DND-41 (cell line): ENCODE measurements at regions not wholly inside any gene's neighbourhood (a gene's known extent, or its start where the extent isn't known, plus 50 kb on each side); places are given as distances from the start of the nearest gene placed in this dataset.

Experiments used
- ATAC-seq: fragments of 200-7000 bp; cut with Tn5 transposase; 3 replicates; pipeline ENCODE4 v1.9.1; 2021; ENCODE audit warnings: low read depth; ENCODE audit not compliant: insufficient read depth
- DNase-seq: peaks from one replicate; pipeline ENCODE4 v3.0.0-alpha.2; 2020
- H2AFZ ChIP-seq: 2 replicates; pipeline ENCODE4 v1.6.0; 2012; ENCODE audit warnings: low read depth, low read length
- H3K27ac ChIP-seq: 2 replicates; pipeline ENCODE4 v1.5.1; 2012; ENCODE audit warnings: low read length, inconsistent platforms
- H3K27me3 ChIP-seq: fragments of 200-600 bp; sonication (generic); 2 replicates; pipeline ENCODE4 v1.6.0; 2012; ENCODE audit warnings: low read length, mild to moderate bottlenecking, inconsistent platforms; ENCODE audit not compliant: insufficient read depth, poor library complexity
- H3K36me3 ChIP-seq: 2 replicates; pipeline ENCODE4 v1.5.1; 2012; ENCODE audit warnings: low read length, inconsistent platforms; ENCODE audit not compliant: insufficient read depth
- H3K4me1 ChIP-seq: 2 replicates; pipeline ENCODE4 v1.5.1; 2012; ENCODE audit warnings: mild to moderate bottlenecking, low read length; ENCODE audit not compliant: insufficient read depth
- H3K4me2 ChIP-seq: 2 replicates; pipeline ENCODE4 v1.6.0; 2012; ENCODE audit warnings: mild to moderate bottlenecking, moderate library complexity, low read length, inconsistent platforms; ENCODE audit not compliant: insufficient read depth
- H3K4me3 ChIP-seq, 2 experiments: fragments of 200-600 bp in 1 of 2; shearing (Covaris generic) in 1 of 2; 2 replicates each; pipeline ENCODE4 v1.5.1; 2012 to 2016; ENCODE audit warnings: inconsistent platforms in 2 of 2, low read length in 2 of 2, mild to moderate bottlenecking in 2 of 2, low read depth in 1 of 2, moderate library complexity in 1 of 2
- H3K79me2 ChIP-seq: 2 replicates; pipeline ENCODE4 v1.6.0; 2012; ENCODE audit warnings: low read length, inconsistent platforms; ENCODE audit not compliant: insufficient read depth
- H3K9ac ChIP-seq: 2 replicates; pipeline ENCODE4 v1.6.0; 2012; ENCODE audit warnings: low read depth, mild to moderate bottlenecking, inconsistent platforms, low read length, moderate library complexity
- H3K9me3 ChIP-seq: 2 replicates; pipeline ENCODE4 v1.5.1; 2012; ENCODE audit warnings: low read length, moderate library complexity, mild to moderate bottlenecking, inconsistent platforms; ENCODE audit not compliant: insufficient read depth, severe bottlenecking
- H4K20me1 ChIP-seq: 2 replicates; pipeline ENCODE4 v1.6.0; 2012; ENCODE audit warnings: low read length; ENCODE audit not compliant: insufficient read depth
- CTCF ChIP-seq: IDR thresholded peaks from 2 replicates; pipeline ENCODE4 v1.5.1; 2012; ENCODE audit warnings: borderline replicate concordance, low read length, moderate library complexity, mild to moderate bottlenecking; ENCODE audit not compliant: poor library complexity, severe bottlenecking; ENCODE audit errors: extremely low read depth
- EZH2 ChIP-seq: IDR thresholded peaks from 3 replicates; pipeline ENCODE4 v1.6.1; 2012; ENCODE audit warnings: borderline replicate concordance, low read depth, mild to moderate bottlenecking, moderate library complexity, low read length, inconsistent platforms; ENCODE audit not compliant: severe bottlenecking

- Histone ChIP-seq H2AFZ (no peak overlapping the region), H3K27ac (no peak overlapping the region), H3K4me1 (no peaks in the 10 kb centered on the region), H3K36me3 (no peaks in the 10 kb centered on the region), H3K4me2 (no peak overlapping the region), H3K9me3 (no peaks in the 10 kb centered on the region), H4K20me1 (no peaks in the 10 kb centered on the region), H3K27me3 (peaks cover 7% of the 10 kb centered on the region), H3K9ac (no peak overlapping the region), H3K4me3 (no peak overlapping the region), H3K79me2 (no peaks in the 10 kb centered on the region)
- TF ChIP-seq EZH2 (no peak), CTCF (no peak)
- DNase-seq (no peak), ATAC-seq (no peak)
Observed at GRCh38 chr19:31168106-31168625, 181.1 kb downstream of the TSHZ3 start.

- Histone ChIP-seq H4K20me1 (no peaks in the 10 kb centered on the region), H3K27ac (no peak overlapping the region), H2AFZ (no peak overlapping the region), H3K4me1 (no peaks in the 10 kb centered on the region), H3K36me3 (no peaks in the 10 kb centered on the region), H3K27me3 (peaks cover 3% of the 10 kb centered on the region), H3K9ac (no peak overlapping the region), H3K9me3 (no peaks in the 10 kb centered on the region), H3K79me2 (no peaks in the 10 kb centered on the region), H3K4me2 (no peak overlapping the region), H3K4me3 (no peak overlapping the region)
- no peak for TF ChIP-seq EZH2
- no peak for TF ChIP-seq CTCF
- no peak for DNase-seq
- ATAC-seq, result no peak
Observed at GRCh38 chr19:31167690-31168089, 181.5 kb downstream of the TSHZ3 start.

- H3K79me2 ChIP-seq, result no peaks in the 10 kb centered on the region
- H3K27me3 ChIP-seq, result peaks cover 3% of the 10 kb centered on the region
- H3K27ac ChIP-seq, result no peak overlapping the region
- no peaks in the 10 kb centered on the region for H4K20me1 ChIP-seq
- DNase-seq (no peak), ATAC-seq (no peak)
- TF ChIP-seq EZH2 (no peak), CTCF (no peak)
- no peak overlapping the region for H3K4me3 ChIP-seq
- no peaks in the 10 kb centered on the region for H3K36me3 ChIP-seq
- H3K4me2 ChIP-seq, result no peak overlapping the region
- no peak overlapping the region for H2AFZ ChIP-seq
- H3K9ac ChIP-seq, result no peak overlapping the region
- H3K4me1 ChIP-seq, result no peaks in the 10 kb centered on the region
- H3K9me3 ChIP-seq, result no peaks in the 10 kb centered on the region
Observed at GRCh38 chr19:31166206-31166605, 183.0 kb downstream of the TSHZ3 start.

GRCh38 chr19:31164791-31165251 lies 184.4 kb downstream of the TSHZ3 start:
- ATAC-seq (no peak), DNase-seq (no peak)
- no peaks in the 10 kb centered on the region for H3K79me2 ChIP-seq
- H3K36me3 ChIP-seq, result no peaks in the 10 kb centered on the region
- H3K4me2 ChIP-seq, result no peak overlapping the region
- no peak overlapping the region for H3K27ac ChIP-seq
- no peaks in the 10 kb centered on the region for H3K9me3 ChIP-seq
- TF ChIP-seq CTCF (no peak), EZH2 (no peak)
- no peak overlapping the region for H3K9ac ChIP-seq
- no peak overlapping the region for H2AFZ ChIP-seq
- H3K27me3 ChIP-seq, result peaks cover under 1% of the 10 kb centered on the region
- H3K4me1 ChIP-seq, result no peaks in the 10 kb centered on the region
- no peak overlapping the region for H3K4me3 ChIP-seq
- H4K20me1 ChIP-seq, result no peaks in the 10 kb centered on the region
